GM12874 (cell line): ENCODE measurements at regions not wholly inside any gene's neighbourhood (a gene's known extent, or its start where the extent isn't known, plus 50 kb on each side); places are given as distances from the start of the nearest gene placed in this dataset.

ENCODE experiments used
- TF ChIP-seq, protein P1 (sequence below): IDR thresholded peaks from 2 replicates; pipeline ENCODE4 v1.5.1; 2011; ENCODE audit warnings: low read depth, mild to moderate bottlenecking, control low read depth, low read length, moderate library complexity; ENCODE audit not compliant: insufficient read depth

- TF ChIP-seq, protein P1, sequence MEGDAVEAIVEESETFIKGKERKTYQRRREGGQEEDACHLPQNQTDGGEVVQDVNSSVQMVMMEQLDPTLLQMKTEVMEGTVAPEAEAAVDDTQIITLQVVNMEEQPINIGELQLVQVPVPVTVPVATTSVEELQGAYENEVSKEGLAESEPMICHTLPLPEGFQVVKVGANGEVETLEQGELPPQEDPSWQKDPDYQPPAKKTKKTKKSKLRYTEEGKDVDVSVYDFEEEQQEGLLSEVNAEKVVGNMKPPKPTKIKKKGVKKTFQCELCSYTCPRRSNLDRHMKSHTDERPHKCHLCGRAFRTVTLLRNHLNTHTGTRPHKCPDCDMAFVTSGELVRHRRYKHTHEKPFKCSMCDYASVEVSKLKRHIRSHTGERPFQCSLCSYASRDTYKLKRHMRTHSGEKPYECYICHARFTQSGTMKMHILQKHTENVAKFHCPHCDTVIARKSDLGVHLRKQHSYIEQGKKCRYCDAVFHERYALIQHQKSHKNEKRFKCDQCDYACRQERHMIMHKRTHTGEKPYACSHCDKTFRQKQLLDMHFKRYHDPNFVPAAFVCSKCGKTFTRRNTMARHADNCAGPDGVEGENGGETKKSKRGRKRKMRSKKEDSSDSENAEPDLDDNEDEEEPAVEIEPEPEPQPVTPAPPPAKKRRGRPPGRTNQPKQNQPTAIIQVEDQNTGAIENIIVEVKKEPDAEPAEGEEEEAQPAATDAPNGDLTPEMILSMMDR = no peak
Observed at GRCh38 chr4:24104158-24104565, 214.3 kb upstream of the PPARGC1A start.

DNA sequence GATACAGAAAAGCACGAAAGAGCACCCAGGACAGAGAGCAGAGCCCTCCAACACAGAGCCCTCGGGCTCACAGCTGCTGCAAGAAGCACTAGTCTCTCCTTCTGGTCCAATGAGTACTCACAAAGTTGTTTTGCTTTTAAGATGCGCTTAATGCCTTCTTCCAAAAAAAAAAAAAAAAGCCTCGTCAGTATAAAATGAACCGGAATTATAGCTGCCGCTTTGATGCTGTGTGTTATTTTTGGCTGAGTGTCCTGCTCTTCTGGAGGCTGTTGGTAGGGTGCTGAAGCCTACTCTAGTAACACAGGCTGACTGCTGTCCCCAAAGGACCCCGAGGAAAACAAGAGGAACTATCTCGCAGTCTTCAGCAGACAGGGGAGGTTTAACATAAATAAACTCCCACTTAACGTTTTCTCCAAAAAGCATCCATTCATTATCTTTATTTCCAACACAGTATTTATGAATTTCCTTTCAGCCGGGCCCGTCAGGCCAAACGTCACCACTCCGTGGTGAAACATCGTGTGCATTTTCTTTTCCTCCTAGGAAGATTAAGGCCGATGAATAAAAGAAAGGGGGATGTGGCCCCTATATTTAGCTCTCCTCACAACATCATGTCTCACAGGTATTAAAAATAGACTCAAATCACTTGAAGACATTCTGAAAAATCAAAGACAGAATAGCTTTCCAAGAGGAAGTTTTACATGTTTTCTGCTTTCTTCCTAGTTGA lies 213.7 kb upstream of the PPARGC1A start:
- TF ChIP-seq, protein P1 = no peak

- TF ChIP-seq, protein P1 = no peak
Observed at GRCh38 chr4:24102621-24103020, 212.8 kb upstream of the PPARGC1A start.

GRCh38 chr4:24096603-24097002 lies 206.8 kb upstream of the PPARGC1A start:
- TF ChIP-seq, protein P1 = no peak

- TF ChIP-seq, protein P1 = no peak
Observed at GRCh38 chr4:24094726-24095125, 204.9 kb upstream of the PPARGC1A start.

DNA sequence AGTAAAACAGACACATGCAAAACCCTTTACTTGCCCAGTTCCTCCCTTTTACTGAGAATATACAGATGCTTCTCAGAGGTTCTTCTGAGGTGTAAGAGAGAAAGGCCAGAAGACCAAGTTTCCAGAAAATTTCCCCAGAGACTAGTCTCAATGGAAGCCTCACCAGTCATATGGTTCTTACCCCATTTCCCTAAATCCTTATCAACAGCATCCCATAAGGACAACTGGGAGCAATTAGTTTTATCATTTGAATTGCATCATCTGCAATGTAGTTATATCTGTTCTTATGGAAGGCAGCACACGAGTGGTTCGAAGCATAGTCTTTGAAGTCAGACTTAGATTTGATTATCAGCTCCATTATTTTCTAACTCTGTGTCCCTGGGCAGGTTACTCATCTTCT lies 203.6 kb upstream of the PPARGC1A start:
- TF ChIP-seq, protein P1 = no peak

GRCh38 chr4:24091639-24092233 lies 201.9 kb upstream of the PPARGC1A start:
- TF ChIP-seq, protein P1 = no peak
